ENCODE measurements at regions not wholly inside any gene's neighbourhood (a gene's known extent, or its start where the extent isn't known, plus 50 kb on each side); places are given as distances from the start of the nearest gene placed in this dataset.

DNA sequence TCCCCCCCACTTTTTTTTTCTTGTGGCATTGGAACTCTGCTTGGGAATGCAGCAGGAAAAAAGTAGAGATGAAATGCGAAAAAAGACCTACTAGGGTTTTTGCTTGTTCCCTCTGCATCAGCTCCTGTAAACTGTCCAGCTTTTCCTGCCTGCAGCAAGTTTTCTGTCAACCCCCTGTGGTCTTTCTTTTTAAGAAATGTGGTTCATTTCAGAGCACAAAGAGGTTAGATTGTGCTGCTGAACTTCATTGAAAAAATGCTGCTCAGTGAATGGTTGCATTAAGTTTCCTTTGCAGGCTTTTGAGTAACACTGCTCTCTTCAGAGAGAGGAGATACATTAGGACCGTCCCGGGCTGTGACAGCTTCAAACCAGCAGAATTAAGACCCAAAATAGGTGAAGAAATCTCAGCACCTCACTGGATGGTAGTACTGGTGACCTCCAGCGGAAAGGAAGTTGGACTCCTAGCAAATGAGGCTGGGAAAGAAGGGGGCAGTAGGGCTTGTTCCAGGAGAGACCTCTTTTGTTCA lies 80.7 kb downstream of the NDUFS5 start:
- TF ChIP-seq, protein P1, sequence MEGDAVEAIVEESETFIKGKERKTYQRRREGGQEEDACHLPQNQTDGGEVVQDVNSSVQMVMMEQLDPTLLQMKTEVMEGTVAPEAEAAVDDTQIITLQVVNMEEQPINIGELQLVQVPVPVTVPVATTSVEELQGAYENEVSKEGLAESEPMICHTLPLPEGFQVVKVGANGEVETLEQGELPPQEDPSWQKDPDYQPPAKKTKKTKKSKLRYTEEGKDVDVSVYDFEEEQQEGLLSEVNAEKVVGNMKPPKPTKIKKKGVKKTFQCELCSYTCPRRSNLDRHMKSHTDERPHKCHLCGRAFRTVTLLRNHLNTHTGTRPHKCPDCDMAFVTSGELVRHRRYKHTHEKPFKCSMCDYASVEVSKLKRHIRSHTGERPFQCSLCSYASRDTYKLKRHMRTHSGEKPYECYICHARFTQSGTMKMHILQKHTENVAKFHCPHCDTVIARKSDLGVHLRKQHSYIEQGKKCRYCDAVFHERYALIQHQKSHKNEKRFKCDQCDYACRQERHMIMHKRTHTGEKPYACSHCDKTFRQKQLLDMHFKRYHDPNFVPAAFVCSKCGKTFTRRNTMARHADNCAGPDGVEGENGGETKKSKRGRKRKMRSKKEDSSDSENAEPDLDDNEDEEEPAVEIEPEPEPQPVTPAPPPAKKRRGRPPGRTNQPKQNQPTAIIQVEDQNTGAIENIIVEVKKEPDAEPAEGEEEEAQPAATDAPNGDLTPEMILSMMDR (IDR thresholded peaks at IDR 0.05) = no peak
- TF ChIP-seq POLR2A (IDR thresholded peaks at IDR 0.05) = no peak
